Uterus (tissue), 2 donors: ENCODE measurements at regions not wholly inside any gene's neighbourhood (a gene's known extent, or its start where the extent isn't known, plus 50 kb on each side); places are given as distances from the start of the nearest gene placed in this dataset.

Experiments
- POLR2A ChIP-seq, 2 donors: fragments of 450-650 bp; IDR thresholded peaks; one replicate each; pipeline ENCODE4 v1.6.1; 2016; ENCODE audit warnings: antibody characterized with exemption in 2 of 2, mild to moderate bottlenecking in 1 of 2, moderate library complexity in 1 of 2
- TF ChIP-seq, protein P1 (sequence below), 4 experiments: fragments of 200-600 bp in 2 of 4; fragments of 450-650 bp in 2 of 4; sonication (generic) in 2 of 4; IDR thresholded peaks; one replicate each; pipeline ENCODE4 v1.5.1; 2016 to 2019; ENCODE audit warnings: antibody characterized with exemption in 4 of 4, mild to moderate bottlenecking in 2 of 4, moderate library complexity in 1 of 4

DNA sequence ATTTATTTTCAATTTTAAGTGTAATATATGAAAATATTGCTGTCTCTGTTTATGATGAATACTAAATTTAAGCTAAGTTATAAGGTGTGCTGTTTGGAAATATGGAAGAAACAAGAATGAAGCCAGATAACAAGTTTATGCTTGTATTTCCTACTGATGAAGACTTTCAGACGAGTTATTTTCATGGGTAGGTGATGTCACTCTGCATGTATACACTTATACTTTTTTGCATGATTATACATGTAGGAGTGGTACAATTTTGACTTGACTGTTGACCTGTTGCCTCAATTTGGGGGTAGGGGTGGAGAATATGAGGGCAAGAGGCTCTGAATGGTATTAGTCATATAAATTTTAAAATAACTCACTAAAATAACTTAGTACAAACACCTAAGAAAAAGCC is 133.7 kb downstream of the HAUS1 start:
- TF ChIP-seq, protein P1, sequence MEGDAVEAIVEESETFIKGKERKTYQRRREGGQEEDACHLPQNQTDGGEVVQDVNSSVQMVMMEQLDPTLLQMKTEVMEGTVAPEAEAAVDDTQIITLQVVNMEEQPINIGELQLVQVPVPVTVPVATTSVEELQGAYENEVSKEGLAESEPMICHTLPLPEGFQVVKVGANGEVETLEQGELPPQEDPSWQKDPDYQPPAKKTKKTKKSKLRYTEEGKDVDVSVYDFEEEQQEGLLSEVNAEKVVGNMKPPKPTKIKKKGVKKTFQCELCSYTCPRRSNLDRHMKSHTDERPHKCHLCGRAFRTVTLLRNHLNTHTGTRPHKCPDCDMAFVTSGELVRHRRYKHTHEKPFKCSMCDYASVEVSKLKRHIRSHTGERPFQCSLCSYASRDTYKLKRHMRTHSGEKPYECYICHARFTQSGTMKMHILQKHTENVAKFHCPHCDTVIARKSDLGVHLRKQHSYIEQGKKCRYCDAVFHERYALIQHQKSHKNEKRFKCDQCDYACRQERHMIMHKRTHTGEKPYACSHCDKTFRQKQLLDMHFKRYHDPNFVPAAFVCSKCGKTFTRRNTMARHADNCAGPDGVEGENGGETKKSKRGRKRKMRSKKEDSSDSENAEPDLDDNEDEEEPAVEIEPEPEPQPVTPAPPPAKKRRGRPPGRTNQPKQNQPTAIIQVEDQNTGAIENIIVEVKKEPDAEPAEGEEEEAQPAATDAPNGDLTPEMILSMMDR (IDR thresholded peaks at IDR 0.05): no peak
- no peak for TF ChIP-seq POLR2A (IDR thresholded peaks at IDR 0.05)
